ENCODE measurements at regions not wholly inside any gene's neighbourhood (a gene's known extent, or its start where the extent isn't known, plus 50 kb on each side); places are given as distances from the start of the nearest gene placed in this dataset.
"Not testable (repeated sequence)": the region's sequence is repeated elsewhere in the genome, so short reads cannot be mapped to it uniquely, and the experiment has no call there.

DNA sequence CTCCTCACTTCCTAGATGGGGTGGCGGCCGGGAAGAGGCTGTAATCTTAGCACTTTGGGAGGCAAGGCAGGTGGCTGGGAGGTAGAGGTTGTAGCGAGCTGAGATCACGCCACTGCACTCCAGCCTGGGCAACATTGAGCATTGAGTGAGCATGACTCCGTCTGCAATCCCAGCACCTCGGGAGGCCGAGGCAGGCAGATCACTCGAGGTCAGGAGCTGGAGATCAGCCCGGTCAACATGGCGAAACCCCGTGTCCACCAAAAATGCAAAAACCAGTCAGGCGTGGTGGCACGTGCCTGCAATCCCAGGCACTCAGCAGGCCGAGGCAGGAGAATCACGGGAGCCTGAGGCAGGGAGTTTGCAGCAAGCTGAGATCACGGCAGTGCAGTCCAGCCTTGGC is 91.9 kb upstream of the CTSV start:
- H3K4me1 ChIP-seq (ENCODE audit: insufficient read depth, low read length); H3K9me3 ChIP-seq (ENCODE audit: control insufficient read depth in 1 of 2, low read length in 2 of 2); H3K27ac Mint-ChIP-seq; H3K27ac ChIP-seq (ENCODE audit: low read depth, low read length); H3K4me3 ChIP-seq (ENCODE audit: low read length in 2 of 2); H3K4me3 Mint-ChIP-seq; CTCF ChIA-PET (ENCODE audit: partially characterized antibody); intact Hi-C loops (cut with micrococcal nuclease); H3K36me3 Mint-ChIP-seq; H3K27me3 Mint-ChIP-seq; POLR2A ChIA-PET (ENCODE audit: partially characterized antibody); H3K27me3 ChIP-seq (ENCODE audit: insufficient read depth, low read length); DNase-seq; H3K4me1 Mint-ChIP-seq; H3K9me3 Mint-ChIP-seq; H3K36me3 ChIP-seq (ENCODE audit: insufficient read depth, low read length): not testable (repeated sequence)

DNA sequence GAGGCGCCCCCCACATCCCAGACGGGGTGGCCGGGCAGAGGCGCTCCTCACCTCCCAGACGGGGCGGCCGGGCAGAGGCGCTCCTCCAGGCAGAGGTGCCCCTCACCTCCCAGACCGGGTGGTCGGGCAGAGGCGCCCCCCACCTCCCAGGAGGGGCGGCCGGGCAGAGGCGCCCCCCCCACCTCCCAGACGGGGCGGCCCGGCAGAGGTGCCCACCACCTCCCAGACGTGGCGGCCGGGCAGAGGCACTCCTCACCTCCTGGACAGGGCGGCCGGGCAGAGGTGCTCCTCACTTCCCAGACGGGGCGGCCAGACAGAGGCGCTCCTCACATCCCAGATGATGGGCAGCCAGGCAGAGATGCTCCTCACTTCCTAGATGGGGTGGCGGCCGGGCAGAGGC is 91.4 kb upstream of the CTSV start:
- intact Hi-C loops (cut with micrococcal nuclease); H3K27ac Mint-ChIP-seq; H3K4me1 Mint-ChIP-seq; H3K4me3 Mint-ChIP-seq; CTCF ChIA-PET (ENCODE audit: partially characterized antibody); H3K36me3 Mint-ChIP-seq; H3K9me3 ChIP-seq (ENCODE audit: control insufficient read depth in 1 of 2, low read length in 2 of 2); H3K9me3 Mint-ChIP-seq; DNase-seq; H3K27me3 ChIP-seq (ENCODE audit: insufficient read depth, low read length); H3K27ac ChIP-seq (ENCODE audit: low read depth, low read length); H3K4me3 ChIP-seq (ENCODE audit: low read length in 2 of 2); POLR2A ChIA-PET (ENCODE audit: partially characterized antibody); H3K36me3 ChIP-seq (ENCODE audit: insufficient read depth, low read length); H3K27me3 Mint-ChIP-seq; H3K4me1 ChIP-seq (ENCODE audit: insufficient read depth, low read length): not testable (repeated sequence)

DNA sequence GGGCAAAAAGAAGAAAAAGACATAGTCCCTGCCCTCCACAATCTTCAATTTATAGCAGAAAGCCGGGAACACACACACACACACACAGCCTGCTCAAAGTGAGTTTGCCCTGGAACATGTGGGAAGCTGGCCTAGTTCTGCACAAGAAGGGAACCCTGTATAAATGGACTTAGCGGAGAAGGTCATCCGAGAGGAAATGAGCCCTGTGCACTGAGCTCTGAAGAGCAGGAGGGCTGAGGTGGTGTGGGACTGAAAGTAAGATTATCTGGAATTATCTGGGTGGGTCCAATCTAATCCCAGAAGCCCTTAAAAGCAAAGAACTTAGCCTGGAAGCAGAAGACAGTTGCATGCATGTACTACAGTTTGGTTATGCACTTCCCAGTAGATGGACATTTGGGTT is 90.0 kb upstream of the CTSV start:
- peaks cover 0 to 2% of the 10 kb centered on the region in 2 donors for H3K36me3 Mint-ChIP-seq
- H3K27me3 Mint-ChIP-seq: no peaks in the 10 kb centered on the region
- POLR2A ChIA-PET (ENCODE audit: partially characterized antibody): no interaction called here
- H3K27ac ChIP-seq (ENCODE audit: low read depth, low read length): no peak overlapping the region
- peaks cover 0 to 3% (median 0%) of the 10 kb centered on the region in 8 donors for H3K9me3 Mint-ChIP-seq
- CTCF ChIA-PET (ENCODE audit: partially characterized antibody): no interaction called here
- no peak overlapping the region for H3K4me3 Mint-ChIP-seq
- DNase-seq: no peak
- no peaks in the 10 kb centered on the region for H3K4me1 ChIP-seq (ENCODE audit: insufficient read depth, low read length)
- H3K4me3 ChIP-seq (ENCODE audit: low read length in 2 of 2): no peak overlapping the region
- H3K9me3 ChIP-seq (ENCODE audit: control insufficient read depth in 1 of 2, low read length in 2 of 2): no peaks in the 10 kb centered on the region
- no peaks in the 10 kb centered on the region for H3K36me3 ChIP-seq (ENCODE audit: insufficient read depth, low read length)
- H3K4me1 Mint-ChIP-seq: no peaks in the 10 kb centered on the region
- no peak overlapping the region for H3K27ac Mint-ChIP-seq
- intact Hi-C loops (cut with micrococcal nuclease): no loop called here
- H3K27me3 ChIP-seq (ENCODE audit: insufficient read depth, low read length): no peaks in the 10 kb centered on the region

DNA sequence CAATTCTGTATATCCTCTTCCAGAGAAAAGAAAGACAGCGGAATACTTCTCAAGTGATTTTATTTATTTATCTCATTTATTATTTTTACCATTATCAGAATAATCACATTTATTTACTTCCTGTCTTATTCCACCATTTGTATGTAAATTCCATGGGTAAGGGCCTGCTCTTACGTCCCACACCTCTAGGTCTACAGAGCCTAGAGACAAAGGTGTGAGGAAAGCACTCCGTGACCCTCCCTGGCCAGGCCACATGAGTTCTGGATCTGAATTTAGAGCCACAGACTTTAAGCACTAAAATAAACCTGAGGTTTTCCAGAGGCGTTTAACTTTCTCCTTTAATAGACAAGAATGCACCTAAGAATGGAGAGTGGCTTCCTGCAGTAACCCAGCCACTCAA is 85.3 kb upstream of the CTSV start:
- Mint-ChIP-seq H3K4me3 (no peak overlapping the region), H3K27ac (no peak overlapping the region), H3K9me3 (peaks cover 0 to 4% (median 0%) of the 10 kb centered on the region in 8 donors)

DNA sequence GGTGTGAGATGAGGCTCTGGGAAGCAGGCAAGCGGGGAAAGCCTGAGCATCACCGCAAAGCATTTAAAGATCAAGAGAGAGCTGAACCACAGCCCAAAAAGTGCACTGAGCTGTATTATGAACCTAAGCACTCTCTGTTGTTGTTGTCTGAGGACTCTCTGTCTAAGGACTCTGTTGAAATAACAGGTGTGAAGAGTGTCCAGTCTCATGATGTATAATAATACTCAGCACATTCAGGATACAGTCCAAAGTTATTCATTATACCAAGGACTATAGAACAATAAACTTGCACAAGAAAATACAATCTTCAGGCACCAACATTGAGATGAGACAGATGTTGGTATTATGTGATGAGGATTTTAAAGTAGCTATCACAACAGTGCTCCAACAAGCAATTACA is 71.8 kb upstream of the CTSV start:
- ChIA-PET POLR2A (ENCODE audit: partially characterized antibody) (no interaction called here), CTCF (ENCODE audit: partially characterized antibody) (interaction anchor here (2.0 kb wide), 1 partner anchor 254 kb away, joined by 6 read pairs; no protein-coding TSS in a partner anchor)
- Histone ChIP-seq H3K27ac (ENCODE audit: low read depth, low read length) (no peak overlapping the region), H3K4me3 (ENCODE audit: low read length in 2 of 2) (no peak overlapping the region), H3K9me3 (ENCODE audit: control insufficient read depth in 1 of 2, low read length in 2 of 2) (no peaks in the 10 kb centered on the region), H3K27me3 (ENCODE audit: insufficient read depth, low read length) (no peaks in the 10 kb centered on the region), H3K36me3 (ENCODE audit: insufficient read depth, low read length) (no peaks in the 10 kb centered on the region), H3K4me1 (ENCODE audit: insufficient read depth, low read length) (no peaks in the 10 kb centered on the region)
- intact Hi-C loops (cut with micrococcal nuclease): no loop called here
- Mint-ChIP-seq H3K9me3 (peaks cover 0 to 8% (median 3%) of the 10 kb centered on the region in 8 donors), H3K4me1 (peaks cover 0 to 2% (median 0%) of the 10 kb centered on the region in 4 donors), H3K36me3 (peaks cover 0 to 4% of the 10 kb centered on the region in 2 donors), H3K27ac (peak overlapping the region in 1 of 7 donors; percentile 59), H3K4me3 (no peak overlapping the region), H3K27me3 (peaks cover 0 to 1% of the 10 kb centered on the region in 2 donors)
- no peak for DNase-seq

More for the DNA sequence above, 85.3 kb upstream of the CTSV start:
- intact Hi-C loops (cut with micrococcal nuclease): no loop called here
- ChIA-PET POLR2A (ENCODE audit: partially characterized antibody) (no interaction called here), CTCF (ENCODE audit: partially characterized antibody) (no interaction called here)
- H3K36me3 ChIP-seq (ENCODE audit: insufficient read depth, low read length): no peaks in the 10 kb centered on the region
- H3K27me3 ChIP-seq (ENCODE audit: insufficient read depth, low read length): no peaks in the 10 kb centered on the region
- DNase-seq: no peak
- H3K4me1 Mint-ChIP-seq: no peaks in the 10 kb centered on the region
- no peak overlapping the region for H3K27ac ChIP-seq (ENCODE audit: low read depth, low read length)
- no peaks in the 10 kb centered on the region for H3K9me3 ChIP-seq (ENCODE audit: control insufficient read depth in 1 of 2, low read length in 2 of 2)
- H3K4me3 ChIP-seq (ENCODE audit: low read length in 2 of 2): no peak overlapping the region
- H3K4me1 ChIP-seq (ENCODE audit: insufficient read depth, low read length): no peaks in the 10 kb centered on the region
- H3K27me3 Mint-ChIP-seq: no peaks in the 10 kb centered on the region
- peaks cover 2 to 12% of the 10 kb centered on the region in 2 donors for H3K36me3 Mint-ChIP-seq

DNA sequence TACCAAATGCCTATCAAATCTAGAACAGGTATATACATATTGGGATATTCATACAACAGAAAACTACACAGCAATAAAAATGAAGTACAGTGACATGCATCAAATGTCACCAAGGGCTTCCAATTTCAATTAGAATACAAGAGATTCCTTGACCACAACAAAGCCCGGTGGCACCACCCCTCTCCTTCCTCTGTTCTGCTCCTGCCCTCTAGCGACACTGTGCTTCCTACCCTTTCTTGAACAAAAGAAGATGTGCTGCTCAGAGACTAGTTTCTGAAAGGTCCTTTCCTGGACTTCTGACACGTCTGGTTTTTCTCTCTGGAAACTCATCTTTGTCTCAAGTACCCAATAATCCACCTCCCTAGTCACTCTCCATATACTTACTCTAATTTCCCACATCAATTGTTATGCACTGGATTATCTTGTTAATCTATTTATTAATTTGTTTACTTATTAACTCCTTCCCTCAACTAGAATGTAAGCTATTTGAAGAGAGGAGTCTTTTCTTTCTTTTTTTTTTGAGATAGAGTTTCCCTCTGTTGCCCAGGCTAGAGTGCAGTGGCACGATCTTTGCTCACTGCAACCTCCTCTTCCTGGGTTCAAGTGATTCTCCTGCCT is 70.4 kb upstream of the CTSV start:
- Mint-ChIP-seq H3K27me3 (peaks cover 0 to 1% of the 10 kb centered on the region in 2 donors), H3K27ac (no peak overlapping the region), H3K9me3 (peaks cover 0 to 8% (median 3%) of the 10 kb centered on the region in 8 donors), H3K36me3 (peaks cover 0 to 4% of the 10 kb centered on the region in 2 donors), H3K4me1 (peaks cover 0 to 2% (median 0%) of the 10 kb centered on the region in 4 donors), H3K4me3 (no peak overlapping the region)
- DNase-seq: peak in 4 of 5 donors; percentile 2 to 16 (median 6)
- no peak overlapping the region for H3K27ac ChIP-seq (ENCODE audit: low read depth, low read length)
- H3K4me1 ChIP-seq (ENCODE audit: insufficient read depth, low read length): no peaks in the 10 kb centered on the region
- H3K27me3 ChIP-seq (ENCODE audit: insufficient read depth, low read length): no peaks in the 10 kb centered on the region
- ChIA-PET CTCF (ENCODE audit: partially characterized antibody) (interaction anchor here (2.0 kb wide), 1 partner anchor 252 kb away, joined by 6 read pairs; no protein-coding TSS in a partner anchor), POLR2A (ENCODE audit: partially characterized antibody) (no interaction called here)
- H3K36me3 ChIP-seq (ENCODE audit: insufficient read depth, low read length): no peaks in the 10 kb centered on the region
- intact Hi-C loops (cut with micrococcal nuclease): no loop called here
- H3K4me3 ChIP-seq (ENCODE audit: low read length in 2 of 2): no peak overlapping the region
- no peaks in the 10 kb centered on the region for H3K9me3 ChIP-seq (ENCODE audit: control insufficient read depth in 1 of 2, low read length in 2 of 2)

DNA sequence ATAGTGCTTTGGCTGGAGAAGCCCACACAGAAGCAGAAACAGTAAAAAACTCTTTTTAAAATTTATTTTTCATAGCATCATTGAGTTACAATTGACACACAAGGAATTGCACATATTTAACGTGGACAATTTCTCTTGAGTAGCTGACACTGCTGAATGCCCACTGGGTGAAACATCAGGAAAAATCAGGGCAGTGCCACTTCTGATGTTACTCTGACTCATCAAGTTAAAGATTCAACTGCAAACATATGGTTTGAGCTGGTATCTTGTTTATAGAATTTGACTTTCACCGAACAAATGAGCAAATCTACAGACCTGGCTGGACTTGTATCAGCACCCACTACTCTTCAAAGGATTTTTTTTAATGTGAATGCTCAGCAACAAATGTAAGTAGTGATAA is 66.3 kb upstream of the CTSV start:
- POLR2A ChIA-PET (ENCODE audit: partially characterized antibody); H3K36me3 Mint-ChIP-seq; H3K4me3 Mint-ChIP-seq; H3K4me3 ChIP-seq (ENCODE audit: low read length in 2 of 2); H3K27ac ChIP-seq (ENCODE audit: low read depth, low read length); H3K4me1 Mint-ChIP-seq; DNase-seq; H3K27me3 ChIP-seq (ENCODE audit: insufficient read depth, low read length); H3K36me3 ChIP-seq (ENCODE audit: insufficient read depth, low read length); H3K27ac Mint-ChIP-seq; H3K9me3 ChIP-seq (ENCODE audit: control insufficient read depth in 1 of 2, low read length in 2 of 2); intact Hi-C loops (cut with micrococcal nuclease); H3K4me1 ChIP-seq (ENCODE audit: insufficient read depth, low read length); H3K27me3 Mint-ChIP-seq; H3K9me3 Mint-ChIP-seq: not testable (repeated sequence)
- CTCF ChIA-PET (ENCODE audit: partially characterized antibody): interaction anchor here (0.6 kb wide), 1 partner anchor 240 kb away, joined by 3 read pairs; no protein-coding TSS in a partner anchor
